PC-9 (cell line): ENCODE measurements at regions not wholly inside any gene's neighbourhood (a gene's known extent, or its start where the extent isn't known, plus 50 kb on each side); places are given as distances from the start of the nearest gene placed in this dataset.

Experiments used
- CTCF ChIP-seq: fragments of 200-600 bp; sonication (generic); conservative IDR thresholded peaks from 2 replicates; pipeline ENCODE4 v1.6.1; 2017; ENCODE audit warnings: mixed run types, antibody characterized with exemption, mild to moderate bottlenecking, moderate library complexity
- EZH2 ChIP-seq: fragments of 200-600 bp; sonication (generic); IDR thresholded peaks from 2 replicates; pipeline ENCODE4 v1.8.0; 2017; ENCODE audit warnings: antibody characterized with exemption, low read depth

- TF ChIP-seq CTCF (no peak), EZH2 (no peak)
These were observed 223.6 kb upstream of the SEMA3E start for GRCh38 chr7:83872501-83872900.
